Ovary (tissue), 3 donors: ENCODE measurements at regions not wholly inside any gene's neighbourhood (a gene's known extent, or its start where the extent isn't known, plus 50 kb on each side); places are given as distances from the start of the nearest gene placed in this dataset.

Source experiments
- CTCF ChIP-seq, 3 donors: fragments of 450-650 bp in 2 of 3; fragments of 200-600 bp in 1 of 3; IDR thresholded peaks; one replicate each; pipeline versions ENCODE4 v1.5.1 to v1.8.0; 2016 to 2022; ENCODE audit warnings: antibody characterized with exemption in 3 of 3, mild to moderate bottlenecking in 1 of 3
- EP300 ChIP-seq: sonication (generic); formaldehyde crosslinking; IDR thresholded peaks from one replicate; pipeline ENCODE4 v1.6.1; 2017; ENCODE audit warnings: antibody characterized with exemption
- POLR2A ChIP-seq: fragments of 450-650 bp; IDR thresholded peaks from one replicate; pipeline ENCODE4 v1.6.1; 2017; ENCODE audit warnings: antibody characterized with exemption, mild to moderate bottlenecking, moderate library complexity
- donor health status: DM: no; HTN: no; CAD: no.

- TF ChIP-seq CTCF (IDR thresholded peaks at IDR 0.05) (no peak), POLR2A (no peak), EP300 (no peak)
Observed at GRCh38 chr9:86653466-86653865, 293.8 kb downstream of the GAS1 start.
